GM18498 (cell line): ENCODE measurements at regions not wholly inside any gene's neighbourhood (a gene's known extent, or its start where the extent isn't known, plus 50 kb on each side); places are given as distances from the start of the nearest gene placed in this dataset.
"Not testable (repeated sequence)": the region's sequence is repeated elsewhere in the genome, so short reads cannot be mapped to it uniquely, and the experiment has no call there.

Experiments used
- ATAC-seq: cut with Tn5 transposase; IDR thresholded peaks from one replicate; pipeline ENCODE4 v1.9.1; 2021; ENCODE audit warnings: mild to moderate bottlenecking, moderate library complexity; ENCODE audit not compliant: unreplicated experiment

DNA sequence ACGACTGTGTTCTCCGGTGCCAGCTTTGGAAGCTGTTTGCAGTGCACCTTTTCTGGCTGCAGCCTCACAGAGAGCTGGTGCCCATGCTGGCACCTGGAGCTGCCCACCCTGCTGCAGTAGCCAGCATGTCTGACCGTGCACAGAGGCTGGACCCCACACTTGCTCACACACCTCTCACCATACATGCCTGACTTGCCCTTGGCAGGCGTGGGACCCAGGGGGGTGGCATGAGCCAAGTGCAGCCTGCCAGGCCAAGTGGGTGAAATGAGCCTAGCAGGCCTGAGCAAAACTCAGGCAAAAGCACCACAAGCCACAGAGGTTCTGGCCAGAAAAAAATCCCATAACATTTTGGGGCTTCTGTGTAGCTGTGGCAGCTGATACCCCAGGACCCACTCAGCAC lies 258.8 kb downstream of the XPNPEP1 start:
- ATAC-seq, result no peak

DNA sequence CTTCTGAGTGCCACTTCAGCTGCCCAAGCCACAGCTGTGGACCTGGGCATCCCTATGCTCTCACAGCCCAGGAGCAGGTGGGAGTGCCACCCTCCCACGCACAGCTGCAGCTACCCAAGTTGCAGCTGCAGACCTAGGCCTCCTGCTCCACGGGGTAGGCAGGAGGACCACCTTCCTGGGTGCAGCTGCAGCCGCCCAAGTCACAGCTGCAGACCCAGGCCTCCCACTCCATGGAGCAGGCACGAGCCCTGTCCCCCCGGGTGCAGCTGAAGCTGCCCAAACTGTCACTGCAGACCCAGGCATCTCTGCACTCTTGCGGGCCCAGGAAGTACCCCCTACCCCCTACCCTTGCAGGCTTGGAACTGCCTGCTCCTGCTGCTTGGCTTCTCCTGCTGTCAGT lies 260.2 kb downstream of the XPNPEP1 start:
- ATAC-seq, result no peak

- ATAC-seq, result not testable (repeated sequence)
These were observed 270.7 kb downstream of the XPNPEP1 start for GRCh38 chr10:109652612-109653011.

- no peak for ATAC-seq
These were observed 273.1 kb downstream of the XPNPEP1 start for GRCh38 chr10:109650228-109650627.

GRCh38 chr10:109647627-109648026 lies 275.7 kb downstream of the XPNPEP1 start:
- ATAC-seq, result no peak

GRCh38 chr10:109633846-109634245 lies 289.5 kb downstream of the XPNPEP1 start:
- ATAC-seq, result no peak

DNA sequence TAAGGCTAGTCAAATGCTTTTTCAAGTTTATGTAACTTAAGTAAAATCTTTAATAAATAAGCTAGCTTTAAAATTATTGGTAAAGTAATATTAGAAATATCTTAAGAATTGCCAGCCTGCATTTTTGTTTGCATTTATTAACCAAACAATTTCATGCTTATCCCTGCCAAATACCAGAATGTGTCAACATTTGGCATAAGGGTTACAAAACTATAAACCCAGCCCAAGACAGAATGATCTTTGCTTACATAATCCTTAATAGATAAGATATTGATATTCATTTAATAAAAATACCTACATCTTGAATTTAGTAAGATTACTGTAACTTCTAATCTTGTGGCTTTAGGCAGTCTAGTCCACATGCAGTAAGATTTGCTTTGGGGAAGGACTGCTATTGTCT lies 290.3 kb downstream of the XPNPEP1 start:
- ATAC-seq, result not testable (repeated sequence)

DNA sequence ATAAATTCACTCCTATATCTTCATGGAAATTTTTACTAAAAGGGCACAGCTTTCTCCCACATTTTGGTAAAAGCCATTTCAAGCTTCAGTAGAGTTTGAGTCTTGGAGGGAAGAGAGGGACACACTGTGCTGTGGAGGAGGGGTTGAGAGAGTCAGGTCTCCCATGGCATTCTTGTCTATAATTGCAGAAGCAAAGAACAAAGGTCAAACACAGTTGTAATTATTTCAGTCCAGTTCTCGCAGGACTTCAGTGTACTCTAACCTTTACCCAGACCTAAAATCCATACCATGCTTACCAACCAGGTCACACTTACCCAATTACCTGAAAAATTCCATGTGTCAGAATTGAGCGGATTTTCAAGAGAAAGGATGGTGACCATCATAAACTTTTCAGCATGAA lies 298.4 kb downstream of the XPNPEP1 start:
- ATAC-seq, result no peak

DNA sequence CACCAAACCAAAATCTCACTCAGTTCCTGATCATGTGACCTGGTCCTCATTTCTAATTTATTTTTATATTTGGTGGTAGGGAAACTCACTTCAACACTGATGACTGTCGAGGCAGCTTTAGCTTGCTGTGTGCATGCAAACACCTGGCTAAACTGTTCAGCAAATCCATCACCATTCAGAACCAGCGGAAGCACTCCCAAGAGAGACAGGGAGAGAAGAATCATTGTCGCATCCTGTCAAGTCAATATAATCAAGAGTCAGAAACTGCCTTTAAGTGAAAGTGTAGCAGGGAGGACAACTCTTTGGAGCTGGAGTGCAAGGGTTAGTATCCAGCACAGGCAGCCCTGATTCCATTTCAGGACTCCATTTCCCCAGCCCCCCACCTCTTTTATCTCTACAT lies 300.7 kb downstream of the XPNPEP1 start:
- ATAC-seq, result no peak

DNA sequence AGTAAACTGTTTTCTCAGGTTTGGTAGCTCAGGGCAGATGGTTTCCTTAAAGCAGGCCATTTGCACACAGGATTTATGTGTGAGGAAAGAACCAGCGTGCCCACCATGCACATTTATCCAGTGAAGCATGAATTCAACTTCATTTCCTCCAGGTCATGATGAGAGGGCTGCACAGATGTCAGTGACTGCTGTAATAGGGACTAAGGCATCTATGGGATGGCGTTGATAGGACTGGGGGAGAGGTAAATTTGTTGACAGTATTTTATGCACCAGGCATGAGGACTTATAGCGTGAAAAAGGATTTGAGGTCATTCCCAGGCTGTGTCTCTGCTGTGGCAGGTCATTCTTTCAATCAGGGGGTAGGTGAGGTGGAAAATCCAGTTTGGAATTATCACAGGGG lies 302.9 kb downstream of the XPNPEP1 start:
- no peak for ATAC-seq

DNA sequence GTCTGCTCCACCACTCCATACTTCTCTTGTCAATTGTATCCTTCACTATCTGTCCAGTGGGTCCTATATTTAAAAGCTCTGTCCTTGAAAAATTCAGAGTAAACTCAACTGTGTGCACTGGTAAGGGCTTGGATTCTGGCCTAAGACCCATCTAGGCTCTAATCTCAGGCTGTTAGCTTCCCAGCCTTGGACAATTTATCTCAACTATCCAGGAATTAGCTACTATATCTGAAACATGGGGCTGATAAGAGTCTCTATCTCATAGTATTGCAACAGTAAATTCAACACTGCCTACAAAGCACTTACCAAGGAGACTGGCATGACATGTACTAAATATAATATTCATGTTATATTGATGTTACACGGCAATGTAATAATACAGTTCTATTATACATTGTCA lies 303.4 kb downstream of the XPNPEP1 start:
- ATAC-seq, result no peak

DNA sequence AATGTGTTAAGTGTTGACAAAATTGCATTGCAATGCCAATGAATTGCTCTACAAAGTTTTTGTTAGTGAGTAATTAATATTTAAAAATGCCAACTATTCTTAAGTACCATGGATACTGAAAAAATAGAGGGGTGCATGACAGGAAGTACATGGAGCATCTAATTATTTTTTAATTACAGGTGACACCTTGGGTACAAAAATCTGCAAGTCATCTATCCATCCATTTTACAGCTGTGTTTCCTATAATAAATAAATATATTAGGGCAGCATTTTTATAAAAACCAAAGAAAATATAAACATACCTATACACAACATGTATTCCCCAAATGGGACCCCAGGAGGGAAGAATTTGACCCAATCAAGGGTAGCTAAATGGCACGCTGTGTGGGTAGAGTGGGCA lies 304.6 kb downstream of the XPNPEP1 start:
- no peak for ATAC-seq

- no peak for ATAC-seq
These were observed 305.0 kb downstream of the XPNPEP1 start for GRCh38 chr10:109618301-109618700.

- ATAC-seq, result no peak
These were observed 306.8 kb downstream of the XPNPEP1 start for GRCh38 chr10:109616359-109616980.

DNA sequence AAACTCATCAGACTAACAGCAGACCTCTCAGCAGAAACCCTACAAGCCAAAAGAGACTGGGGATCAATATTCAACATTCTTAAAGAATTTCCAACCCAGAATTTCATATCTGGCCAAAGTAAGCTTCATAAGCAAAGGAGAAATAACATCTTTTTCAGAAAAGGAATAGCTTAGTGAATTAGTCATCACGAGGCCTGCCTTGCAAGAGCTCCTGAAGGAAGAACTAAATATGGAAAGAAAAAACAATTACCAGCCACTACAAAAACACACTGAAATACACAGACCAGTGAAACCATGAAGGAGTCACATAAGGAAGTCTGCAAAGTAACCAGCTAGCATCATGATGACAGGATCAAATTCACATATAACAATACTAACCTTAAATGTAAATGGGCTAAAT lies 328.0 kb downstream of the XPNPEP1 start:
- not testable (repeated sequence) for ATAC-seq

DNA sequence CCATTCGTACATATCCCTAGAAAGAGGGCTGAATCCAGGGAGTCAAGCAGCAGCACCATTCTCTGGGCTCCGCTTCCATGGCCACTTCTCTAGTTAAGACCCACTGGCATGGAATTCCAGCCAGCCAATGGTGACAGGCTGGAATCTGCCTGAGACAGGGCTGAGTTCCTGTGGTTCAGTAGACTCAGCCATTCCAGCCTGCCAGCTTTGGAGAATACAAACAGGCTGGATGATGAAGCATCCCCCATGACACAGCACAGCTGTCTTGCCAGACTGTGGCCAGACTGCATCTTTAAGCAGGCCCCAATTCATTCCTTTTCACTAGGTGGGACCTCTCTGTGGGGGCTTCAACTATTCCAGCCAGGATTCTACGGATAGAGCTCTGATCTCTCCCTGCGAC lies 329.6 kb downstream of the XPNPEP1 start:
- no peak for ATAC-seq

DNA sequence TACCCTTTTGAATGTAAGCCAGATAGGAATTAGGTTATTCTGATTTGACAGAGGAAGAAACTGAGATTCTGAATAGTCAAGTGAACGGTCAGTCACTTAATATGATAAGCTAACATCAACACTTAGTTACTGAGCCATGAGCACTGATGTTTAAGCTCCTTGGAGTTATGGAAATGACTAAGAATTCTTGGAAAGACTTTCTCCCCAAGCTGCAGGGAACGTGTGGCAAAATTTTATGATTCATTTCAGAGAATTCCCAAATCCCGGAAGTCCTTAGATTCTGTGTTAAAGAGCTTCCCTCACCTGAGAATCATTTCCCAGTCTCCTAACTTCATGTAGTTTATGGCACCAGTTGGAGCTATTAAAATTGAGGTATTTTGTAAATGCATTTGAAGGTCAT lies 330.9 kb downstream of the XPNPEP1 start:
- ATAC-seq, result no peak

GRCh38 chr10:109591601-109592000 lies 331.7 kb downstream of the XPNPEP1 start:
- ATAC-seq, result no peak

DNA sequence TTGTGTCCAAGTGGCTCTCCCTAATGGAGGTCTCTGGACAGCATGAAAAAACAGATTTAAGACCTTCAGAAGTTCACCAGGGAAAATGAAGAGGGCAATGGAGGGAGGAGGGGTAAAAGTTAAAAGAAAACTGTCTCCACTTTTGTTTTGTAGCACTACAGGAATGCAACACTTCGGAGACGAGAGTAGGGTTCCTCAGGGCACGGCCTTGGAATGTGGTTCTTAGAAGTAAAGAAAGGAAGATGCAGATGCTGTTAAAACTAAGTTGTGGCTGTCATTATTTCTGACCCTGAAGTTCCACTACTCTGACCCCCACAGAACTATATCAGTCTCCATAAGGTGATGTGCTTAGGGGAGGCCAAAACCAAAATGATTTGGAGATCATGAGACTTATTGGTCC lies 335.1 kb downstream of the XPNPEP1 start:
- no peak for ATAC-seq

DNA sequence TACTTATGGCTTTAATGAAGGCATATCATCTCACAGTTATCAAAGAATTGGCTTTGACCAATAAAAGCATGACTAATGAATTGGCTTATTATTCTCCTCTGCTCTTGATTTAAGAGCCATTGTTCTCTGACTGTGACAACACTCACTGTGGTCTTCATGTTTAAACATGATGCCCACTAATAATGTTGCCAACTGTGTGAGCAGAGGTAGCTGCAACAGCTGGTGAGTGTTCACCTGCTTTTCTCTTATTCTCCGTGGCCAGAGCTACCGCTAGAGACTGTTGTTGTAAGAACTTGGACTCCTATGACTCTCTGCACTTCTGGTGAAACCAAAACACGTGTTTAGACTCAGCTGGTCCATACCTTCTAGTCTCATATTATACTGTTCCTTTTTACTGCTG lies 335.9 kb downstream of the XPNPEP1 start:
- ATAC-seq, result no peak

DNA sequence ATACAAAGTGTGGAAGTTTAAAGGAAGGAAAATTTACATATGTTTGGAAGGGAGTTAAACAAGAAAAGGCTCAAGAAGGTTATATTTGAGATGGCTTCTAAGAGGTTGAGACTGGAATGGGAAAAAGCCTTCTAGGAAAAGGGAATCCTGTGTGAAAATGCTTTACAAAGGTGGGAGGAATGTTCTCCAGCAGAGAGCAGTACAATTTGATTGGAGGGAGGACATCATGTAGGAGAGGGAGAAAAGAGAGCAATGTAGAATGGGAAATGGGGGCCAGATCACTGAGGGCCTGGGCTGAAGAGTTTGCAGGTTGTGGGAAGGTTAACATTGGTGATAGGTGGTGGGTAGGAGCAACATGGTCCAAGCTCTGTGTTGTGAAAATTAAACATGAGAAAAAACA lies 366.9 kb downstream of the XPNPEP1 start:
- no peak for ATAC-seq

DNA sequence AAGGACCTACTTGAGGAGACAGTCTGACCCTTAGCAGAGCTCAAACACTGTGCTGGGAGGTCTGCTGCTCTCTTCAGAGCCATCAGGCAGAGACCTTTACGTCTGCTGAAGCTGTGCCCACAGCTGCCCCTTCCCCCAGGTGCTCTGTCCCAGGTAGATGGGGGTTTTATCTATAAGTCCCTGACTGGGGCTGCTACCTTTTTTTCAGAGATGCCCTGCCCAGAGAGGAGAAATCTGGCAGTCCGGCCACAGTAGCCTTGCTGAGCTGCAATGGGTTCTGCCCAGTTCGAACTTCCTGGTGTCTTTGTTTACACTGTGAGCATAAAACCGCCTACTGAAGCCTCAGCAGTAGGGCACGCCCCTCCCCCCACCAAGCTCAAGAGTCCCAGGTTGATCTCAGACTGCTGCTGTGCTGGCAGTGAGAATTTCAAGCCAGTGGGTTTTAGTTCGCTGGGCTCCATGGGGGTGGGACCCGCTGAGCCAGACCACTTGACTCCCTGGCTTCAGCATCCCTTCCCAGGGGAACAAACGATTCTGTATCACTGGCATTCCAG lies 381.2 kb downstream of the XPNPEP1 start:
- ATAC-seq, result not testable (repeated sequence)

- no peak for ATAC-seq
These were observed 389.1 kb downstream of the XPNPEP1 start for GRCh38 chr10:109534193-109534592.
